Spleen (tissue), 11 donors: ENCODE measurements at regions not wholly inside any gene's neighbourhood (a gene's known extent, or its start where the extent isn't known, plus 50 kb on each side); places are given as distances from the start of the nearest gene placed in this dataset.

Source experiments
- DNase-seq: peaks from one replicate; pipeline ENCODE4 v3.0.0-alpha.2; 2020
- H3K27ac ChIP-seq, 8 donors: fragments of 200-600 bp; sonication (generic) in 7 of 8; 1 replicate in 4 of 8; 2 replicates in 4 of 8; pipeline versions ENCODE4 v1.5.0 to v1.8.0; 2016 to 2021; ENCODE audit warnings: inconsistent platforms in 4 of 8, mild to moderate bottlenecking in 4 of 8, moderate library complexity in 1 of 8
- H3K27me3 ChIP-seq, 7 donors: fragments of 200-600 bp; sonication (generic) in 6 of 7; replicated peaks in 1 of 7; 1 replicate in 4 of 7; 2 replicates in 3 of 7; pipeline versions ENCODE4 v1.5.0 to v1.8.0; 2016 to 2021; ENCODE audit warnings: inconsistent platforms in 3 of 7, mild to moderate bottlenecking in 1 of 7
- H3K36me3 ChIP-seq, 6 donors: fragments of 200-600 bp; sonication (generic) in 5 of 6; 1 replicate in 4 of 6; 2 replicates in 2 of 6; pipeline versions ENCODE4 v1.5.0 to v1.8.0; 2016 to 2021; ENCODE audit warnings: inconsistent platforms in 2 of 6
- H3K4me1 ChIP-seq, 6 donors: fragments of 200-600 bp; sonication (generic) in 5 of 6; 1 replicate in 3 of 6; 2 replicates in 3 of 6; pipeline versions ENCODE4 v1.5.0 to v1.8.0; 2016 to 2021; ENCODE audit warnings: inconsistent platforms in 3 of 6
- H3K4me3 ChIP-seq, 8 donors: fragments of 200-600 bp; sonication (generic) in 7 of 8; 1 replicate in 4 of 8; 2 replicates in 4 of 8; pipeline versions ENCODE4 v1.5.0 to v1.8.0; 2016 to 2021; ENCODE audit warnings: inconsistent platforms in 4 of 8, mild to moderate bottlenecking in 4 of 8, moderate library complexity in 2 of 8
- H3K9me3 ChIP-seq, 8 donors: fragments of 200-600 bp; sonication (generic) in 7 of 8; 1 replicate in 4 of 8; 2 replicates in 4 of 8; pipeline versions ENCODE4 v1.5.0 to v1.8.0; 2016 to 2021; ENCODE audit warnings: inconsistent platforms in 4 of 8
- POLR2A ChIP-seq, 3 donors: fragments of 450-650 bp; IDR thresholded peaks; one replicate each; pipeline ENCODE4 v1.5.1; 2017; ENCODE audit warnings: antibody characterized with exemption in 3 of 3, mild to moderate bottlenecking in 1 of 3
- POLR2AphosphoS5 ChIP-seq, 3 donors: sonication (generic); formaldehyde crosslinking; IDR thresholded peaks; one replicate each; pipeline ENCODE4 v1.5.1; 2017; ENCODE audit warnings: antibody characterized with exemption in 3 of 3
- WGBS, 5 donors: extraction: QIAGEN DNeasy Blood & Tissue Kit in 3 of 5; methylation state at CpG; one replicate each; pipeline versions ENCODE4 v1.1.5 to v1.1.7; 2013 to 2018; 5-methylcytosine and 5-hydroxymethylcytosine counted together
- intact Hi-C: fragments of 100-400 bp; cut with DNase I; formaldehyde crosslinking; loops from one replicate; pipeline ENCODE4 v1.15.0; 2023; ENCODE audit warnings: low total_unique reads
- TF ChIP-seq, protein P1 (sequence below), 11 experiments: fragments of 200-600 bp in 7 of 11; fragments of 450-650 bp in 4 of 11; sonication (generic) in 4 of 11; IDR thresholded peaks in 8 of 11; conservative IDR thresholded peaks in 3 of 11; 1 replicate in 7 of 11; 2 replicates in 4 of 11; pipeline versions ENCODE4 v1.4.0 to v1.8.0; 2016 to 2021; ENCODE audit warnings: antibody characterized with exemption in 11 of 11, inconsistent platforms in 4 of 11, mild to moderate bottlenecking in 1 of 11
- donor health status: healthy with polysubstance abuse.
- donor health status: DM: no; HTN: no; CAD: no; lungs with moderate emphysema.
- donor health status: DM: no; HTN: no; CAD: no.
- donor health status: Bipolar disorder and iron deficiency.
- donor health status: healthy.
- donor health status: DM: no; HTN: no; CAD: no.
- donor health status: DM: yes; HTN: yes; CAD: no.

DNA sequence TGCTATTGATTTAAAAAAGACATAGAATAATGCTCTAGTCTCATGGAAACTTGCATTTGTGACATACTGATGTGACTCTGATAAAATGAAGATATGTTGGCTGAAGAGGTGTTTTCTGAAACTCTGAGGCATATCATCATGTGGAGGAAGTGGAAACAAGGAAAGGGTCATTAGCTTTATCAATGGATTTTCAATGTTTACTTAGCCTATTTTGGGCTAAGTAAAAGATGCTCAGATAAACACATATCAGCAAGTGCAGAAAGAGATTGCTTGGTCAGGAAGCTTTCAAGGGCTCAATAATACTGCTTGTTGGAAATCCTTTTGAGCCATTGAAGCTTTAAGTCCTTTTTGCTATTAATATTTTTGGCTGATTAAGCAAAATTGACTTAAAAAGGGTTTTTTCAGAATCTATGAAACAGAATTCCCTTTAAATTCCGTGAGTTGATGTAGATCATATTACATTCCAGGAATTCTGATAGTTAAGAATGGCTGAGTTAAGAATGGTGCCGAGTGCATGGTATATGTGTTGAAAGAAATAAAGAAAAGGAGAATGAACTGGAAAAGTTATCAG, 952.8 kb upstream of the SPRY2 start:
- H3K9me3 ChIP-seq, result peaks cover 0 to 13% (median 0%) of the 10 kb centered on the region in 8 donors
- no peak for TF ChIP-seq POLR2A (IDR thresholded peaks at IDR 0.05)
- TF ChIP-seq, protein P1, sequence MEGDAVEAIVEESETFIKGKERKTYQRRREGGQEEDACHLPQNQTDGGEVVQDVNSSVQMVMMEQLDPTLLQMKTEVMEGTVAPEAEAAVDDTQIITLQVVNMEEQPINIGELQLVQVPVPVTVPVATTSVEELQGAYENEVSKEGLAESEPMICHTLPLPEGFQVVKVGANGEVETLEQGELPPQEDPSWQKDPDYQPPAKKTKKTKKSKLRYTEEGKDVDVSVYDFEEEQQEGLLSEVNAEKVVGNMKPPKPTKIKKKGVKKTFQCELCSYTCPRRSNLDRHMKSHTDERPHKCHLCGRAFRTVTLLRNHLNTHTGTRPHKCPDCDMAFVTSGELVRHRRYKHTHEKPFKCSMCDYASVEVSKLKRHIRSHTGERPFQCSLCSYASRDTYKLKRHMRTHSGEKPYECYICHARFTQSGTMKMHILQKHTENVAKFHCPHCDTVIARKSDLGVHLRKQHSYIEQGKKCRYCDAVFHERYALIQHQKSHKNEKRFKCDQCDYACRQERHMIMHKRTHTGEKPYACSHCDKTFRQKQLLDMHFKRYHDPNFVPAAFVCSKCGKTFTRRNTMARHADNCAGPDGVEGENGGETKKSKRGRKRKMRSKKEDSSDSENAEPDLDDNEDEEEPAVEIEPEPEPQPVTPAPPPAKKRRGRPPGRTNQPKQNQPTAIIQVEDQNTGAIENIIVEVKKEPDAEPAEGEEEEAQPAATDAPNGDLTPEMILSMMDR (IDR thresholded peaks at IDR 0.05 in 8 of 11, conservative IDR thresholded peaks at IDR 0.05 in 3 of 11), result no peak
- TF ChIP-seq POLR2AphosphoS5 (IDR thresholded peaks at IDR 0.05), result no peak
- H3K4me1 ChIP-seq, result no peaks in the 10 kb centered on the region
- intact Hi-C loops, result no loop called here
- no peak overlapping the region for H3K27ac ChIP-seq
- WGBS, 5 donors, result 51 to 81% (median 59%) methylated on average over 2 of the region's 2 CpGs
- DNase-seq, result no peak
- H3K36me3 ChIP-seq, result no peaks in the 10 kb centered on the region
- no peak overlapping the region for H3K4me3 ChIP-seq
- no peaks in the 10 kb centered on the region for H3K27me3 ChIP-seq

GRCh38 chr13:81283561-81283960, 942.6 kb upstream of the SPRY2 start:
- Histone ChIP-seq H3K27me3 (no peaks in the 10 kb centered on the region), H3K27ac (no peak overlapping the region), H3K36me3 (no peaks in the 10 kb centered on the region), H3K4me3 (no peak overlapping the region), H3K4me1 (no peaks in the 10 kb centered on the region), H3K9me3 (peaks cover 0 to 31% (median 0%) of the 10 kb centered on the region in 8 donors)
- DNase-seq, result no peak
- TF ChIP-seq, protein P1 (IDR thresholded peaks at IDR 0.05 in 8 of 11, conservative IDR thresholded peaks at IDR 0.05 in 3 of 11), result no peak
- TF ChIP-seq POLR2A (IDR thresholded peaks at IDR 0.05) (no peak), POLR2AphosphoS5 (IDR thresholded peaks at IDR 0.05) (no peak)
- intact Hi-C loops, result no loop called here

GRCh38 chr13:81283062-81283461, 942.1 kb upstream of the SPRY2 start:
- Histone ChIP-seq H3K36me3 (no peaks in the 10 kb centered on the region), H3K9me3 (peaks cover 0 to 36% (median 0%) of the 10 kb centered on the region in 8 donors), H3K4me3 (no peak overlapping the region), H3K27ac (no peak overlapping the region), H3K27me3 (no peaks in the 10 kb centered on the region), H3K4me1 (no peaks in the 10 kb centered on the region)
- 90 to 97% (median 92%) methylated on average over 2 of the region's 2 CpGs for WGBS, 5 donors
- intact Hi-C loops, result no loop called here
- no peak for DNase-seq
- TF ChIP-seq, protein P1 (IDR thresholded peaks at IDR 0.05 in 8 of 11, conservative IDR thresholded peaks at IDR 0.05 in 3 of 11), result no peak
- TF ChIP-seq POLR2A (IDR thresholded peaks at IDR 0.05) (no peak), POLR2AphosphoS5 (IDR thresholded peaks at IDR 0.05) (no peak)

- 83 to 92% (median 84%) methylated on average over 8 of the region's 8 CpGs for WGBS, 5 donors
- Histone ChIP-seq H3K4me1 (no peaks in the 10 kb centered on the region), H3K36me3 (no peaks in the 10 kb centered on the region), H3K27me3 (no peaks in the 10 kb centered on the region), H3K27ac (no peak overlapping the region), H3K4me3 (no peak overlapping the region), H3K9me3 (peaks cover 0 to 66% (median 30%) of the 10 kb centered on the region in 8 donors)
- TF ChIP-seq, protein P1 (IDR thresholded peaks at IDR 0.05 in 8 of 11, conservative IDR thresholded peaks at IDR 0.05 in 3 of 11), result no peak
- TF ChIP-seq POLR2AphosphoS5 (IDR thresholded peaks at IDR 0.05) (no peak), POLR2A (IDR thresholded peaks at IDR 0.05) (no peak)
- intact Hi-C loops, result no loop called here
- DNase-seq, result no peak
Measured at GRCh38 chr13:81275666-81276258, 934.8 kb upstream of the SPRY2 start.
